ENCODE measurements at regions not wholly inside any gene's neighbourhood (a gene's known extent, or its start where the extent isn't known, plus 50 kb on each side); places are given as distances from the start of the nearest gene placed in this dataset.
A peak's percentile ranks its signal among the peaks of the same experiment; 100 is the strongest.

DNA sequence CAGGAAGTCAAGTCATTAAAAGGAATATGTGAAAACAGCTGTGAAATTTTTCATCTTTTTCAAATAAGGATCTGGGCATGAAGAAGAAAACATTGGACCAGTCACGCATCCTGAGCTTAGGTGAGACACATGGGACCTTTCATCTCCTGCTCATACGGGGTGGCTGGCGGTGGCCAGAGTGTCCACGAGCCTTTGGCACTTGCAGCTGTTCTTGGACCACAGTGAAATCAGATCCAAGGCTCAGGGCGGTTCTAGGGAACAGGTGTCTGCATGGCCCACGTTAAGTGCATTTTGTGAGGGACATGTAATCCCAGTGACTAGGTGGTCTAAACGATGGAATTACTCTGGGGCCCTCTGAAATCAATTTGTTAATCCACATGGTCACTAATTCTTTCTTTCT is 212.7 kb upstream of the COPS8 start:
- 93% methylated on average over 7 of the region's 7 CpGs; no CpG with 5 or more reads in 1 of the 2 experiments for WGBS, 2 experiments (ENCODE audit: extremely low coverage in 1 of 2, insufficient coverage in 1 of 2, insufficient read length in 1 of 2, insufficient replicate concordance in 2 of 2, low coverage in 1 of 2, low lambda C conversion rate in 2 of 2, missing lambda C conversion rate in 1 of 2)
- H3K27me3 ChIP-seq (replicated peaks in 1 of 4; ENCODE audit: control insufficient read depth in 3 of 4, extremely low read depth in 1 of 4, insufficient read depth in 3 of 4, low read length in 3 of 4): no peaks in the 10 kb centered on the region
- H3K14ac ChIP-seq (ENCODE audit: insufficient read length): no peak overlapping the region
- no peaks in the 10 kb centered on the region for H3K36me3 ChIP-seq (ENCODE audit: control insufficient read depth in 2 of 4, insufficient read depth in 4 of 4, low read length in 3 of 4)
- H3K4me3 ChIP-seq (ENCODE audit: extremely low read depth in 1 of 4, insufficient read depth in 2 of 4, low read depth in 3 of 4, low read length in 4 of 4): no peak overlapping the region
- H3K18ac ChIP-seq (ENCODE audit: extremely low read depth, low read length): no peak overlapping the region
- POLR2A ChIA-PET (ENCODE audit: partially characterized antibody): no interaction called here
- H2AK5ac ChIP-seq (ENCODE audit: low read depth, low read length): no peak overlapping the region
- no peak for FAIRE-seq
- no peak overlapping the region for H2BK120ac ChIP-seq (replicated peaks; ENCODE audit: low read depth, low read length)
- no peak overlapping the region for H4K8ac ChIP-seq (ENCODE audit: extremely low read depth, insufficient read depth, low read length)
- H3K9me3 ChIP-seq (ENCODE audit: insufficient read depth in 2 of 2, low read depth in 1 of 2, low read length in 1 of 2): no peaks in the 10 kb centered on the region; a peak in 1 of 4 replicates
- H3K56ac ChIP-seq (replicated peaks; ENCODE audit: insufficient read length, low read depth, low read length): no peak overlapping the region
- H3K23ac ChIP-seq (ENCODE audit: insufficient read length): no peak overlapping the region
- no peaks in the 10 kb centered on the region for H3K23me2 ChIP-seq (ENCODE audit: low read depth, low read length)
- H2AFZ ChIP-seq (ENCODE audit: low read length): no peak overlapping the region
- H3K27ac ChIP-seq (ENCODE audit: low read depth, low read length): no peak overlapping the region
- H4K20me1 ChIP-seq (replicated peaks in 1 of 2; ENCODE audit: control insufficient read depth in 1 of 2, insufficient read depth in 2 of 2, low read length in 2 of 2): no peaks in the 10 kb centered on the region
- CTCF ChIA-PET (ENCODE audit: partially characterized antibody): interaction anchor here (0.8 to 1.5 kb wide), 4 partner anchors 14 to 188 kb away, joined by 3 to 5 read pairs (median 3); no protein-coding TSS in a partner anchor
- peak in 1 of 2 experiments; percentile 32 for DNase-seq (ENCODE audit: low read depth in 1 of 2, low spot score in 2 of 2)
- H3K79me1 ChIP-seq (ENCODE audit: low read depth, low read length): no peaks in the 10 kb centered on the region
- H4K91ac ChIP-seq (replicated peaks; ENCODE audit: insufficient read length, low read length): no peak overlapping the region
- H3K4me1 ChIP-seq (replicated peaks in 1 of 4; ENCODE audit: control insufficient read depth in 3 of 4, insufficient read depth in 4 of 4, low read length in 3 of 4): no peaks in the 10 kb centered on the region; a peak in 1 of 7 replicates
- H3K79me2 ChIP-seq (ENCODE audit: control insufficient read depth in 1 of 2, insufficient read depth in 2 of 2, low read length in 2 of 2): no peaks in the 10 kb centered on the region
- H3K4me2 ChIP-seq (ENCODE audit: insufficient read depth in 1 of 2, low read depth in 2 of 2, low read length in 2 of 2): no peak overlapping the region
- no peak overlapping the region for H4K5ac ChIP-seq (ENCODE audit: insufficient read length, low read depth, low read length)
- no peak overlapping the region for H2BK15ac ChIP-seq (ENCODE audit: low read length)
- no peak overlapping the region for H2BK5ac ChIP-seq (ENCODE audit: low read depth, low read length)
- no peak overlapping the region for H2BK20ac ChIP-seq (ENCODE audit: low read length)
- no peak overlapping the region for H3K9ac ChIP-seq (replicated peaks in 1 of 4; ENCODE audit: extremely low read depth in 1 of 4, low read depth in 3 of 4, low read length in 3 of 4)
- no peak overlapping the region for H3K4ac ChIP-seq (replicated peaks; ENCODE audit: insufficient read length, low read depth, low read length)
- no peak overlapping the region for H2BK12ac ChIP-seq (ENCODE audit: low read depth, low read length)
- TF ChIP-seq, protein P1, sequence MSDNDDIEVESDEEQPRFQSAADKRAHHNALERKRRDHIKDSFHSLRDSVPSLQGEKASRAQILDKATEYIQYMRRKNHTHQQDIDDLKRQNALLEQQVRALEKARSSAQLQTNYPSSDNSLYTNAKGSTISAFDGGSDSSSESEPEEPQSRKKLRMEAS (IDR thresholded peaks at IDR 0.05): no peak

All from H1 (cell line).